Karpas-422 (cell line): ENCODE measurements at regions not wholly inside any gene's neighbourhood (a gene's known extent, or its start where the extent isn't known, plus 50 kb on each side); places are given as distances from the start of the nearest gene placed in this dataset.

Experiments used
- DNase-seq: peaks from one replicate; pipeline ENCODE4 v3.0.0-alpha.2; 2015
- H2AFZ ChIP-seq: fragments of 200-600 bp; sonication (generic); 2 replicates; pipeline ENCODE4 v1.6.1; 2014; ENCODE audit warnings: antibody characterized with exemption, low read length, mixed read lengths
- H3K27ac ChIP-seq: fragments of 200-600 bp; sonication (generic); 2 replicates; pipeline ENCODE4 v1.5.1; 2014; ENCODE audit warnings: mild to moderate bottlenecking, low read length, moderate library complexity
- H3K27me3 ChIP-seq: fragments of 200-600 bp; sonication (generic); 2 replicates; pipeline ENCODE4 v1.6.1; 2014; ENCODE audit warnings: low read length, mixed read lengths
- H3K36me3 ChIP-seq: fragments of 200-600 bp; sonication (generic); 2 replicates; pipeline ENCODE4 v1.6.1; 2014; ENCODE audit warnings: low read length, mixed read lengths; ENCODE audit not compliant: insufficient read depth
- H3K4me1 ChIP-seq: fragments of 200-600 bp; sonication (generic); 2 replicates; pipeline ENCODE4 v1.6.1; 2014; ENCODE audit warnings: mild to moderate bottlenecking, low read length, mixed read lengths
- H3K4me2 ChIP-seq: fragments of 200-600 bp; sonication (generic); 2 replicates; pipeline ENCODE4 v1.6.1; 2014; ENCODE audit warnings: low read length, low read depth, mild to moderate bottlenecking; ENCODE audit not compliant: poor library complexity, severe bottlenecking
- H3K4me3 ChIP-seq: fragments of 200-600 bp; sonication (generic); 2 replicates; pipeline ENCODE4 v1.5.1; 2014; ENCODE audit warnings: mild to moderate bottlenecking, antibody characterized with exemption, low read length, mixed read lengths
- H3K79me2 ChIP-seq: fragments of 200-600 bp; sonication (generic); 2 replicates; pipeline ENCODE4 v1.6.1; 2014; ENCODE audit warnings: mild to moderate bottlenecking, low read length, mixed read lengths
- H3K9ac ChIP-seq: fragments of 200-600 bp; sonication (generic); 2 replicates; pipeline ENCODE4 v1.6.0; 2014; ENCODE audit warnings: low read length
- H3K9me2 ChIP-seq: fragments of 200-600 bp; sonication (generic), shearing (Covaris generic); replicated peaks from 2 replicates; pipeline ENCODE4 v1.6.0; 2014; ENCODE audit warnings: mild to moderate bottlenecking, low read length, moderate library complexity; ENCODE audit not compliant: insufficient read depth
- H3K9me3 ChIP-seq: fragments of 300-700, 200-600 bp; sonication (generic); 2 replicates; pipeline ENCODE4 v1.6.1; 2014; ENCODE audit warnings: low read length, mixed read lengths
- H4K20me1 ChIP-seq: fragments of 200-600 bp; sonication (generic); 2 replicates; pipeline ENCODE4 v1.6.1; 2014; ENCODE audit warnings: mild to moderate bottlenecking, antibody characterized with exemption, low read length, low read depth; ENCODE audit not compliant: insufficient read depth

DNA sequence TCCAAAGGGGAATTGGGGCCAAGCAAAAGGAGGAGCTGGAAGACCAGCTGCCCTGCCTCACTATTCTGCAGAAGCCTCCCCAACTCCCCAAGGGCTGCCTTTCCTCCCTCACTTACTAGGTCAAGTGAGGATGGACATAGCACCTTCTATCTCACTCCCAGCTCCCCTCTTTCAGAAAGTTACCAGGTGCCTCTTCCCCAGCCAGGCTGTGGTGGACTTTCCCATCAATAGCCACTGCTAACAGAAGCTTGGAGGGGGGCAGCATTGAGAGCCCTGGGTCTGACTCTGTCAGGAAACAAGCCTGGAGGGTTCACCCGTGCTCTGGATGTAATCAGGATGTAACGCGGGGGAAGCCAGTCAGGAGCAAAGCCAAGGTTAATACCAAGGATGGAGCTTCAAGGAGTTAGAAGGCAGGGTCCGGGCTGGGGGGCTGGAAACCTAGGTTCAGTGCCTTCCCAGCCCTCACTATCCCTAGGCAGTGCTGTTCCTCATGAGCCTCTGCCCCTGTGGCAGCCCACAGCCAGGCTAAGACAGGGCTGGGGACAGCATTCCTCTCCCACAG lies 127.8 kb upstream of the NGF start:
- H3K9me2 ChIP-seq, result no peaks in the 10 kb centered on the region
- no peak overlapping the region for H3K27ac ChIP-seq
- no peaks in the 10 kb centered on the region for H3K4me1 ChIP-seq
- H3K79me2 ChIP-seq, result no peaks in the 10 kb centered on the region
- H2AFZ ChIP-seq, result no peak overlapping the region
- H3K36me3 ChIP-seq, result no peaks in the 10 kb centered on the region
- DNase-seq, result no peak
- H3K4me2 ChIP-seq, result no peak overlapping the region
- H3K9ac ChIP-seq, result no peak overlapping the region
- no peak overlapping the region for H3K4me3 ChIP-seq
- H3K27me3 ChIP-seq, result no peaks in the 10 kb centered on the region
- 0 out of 2 replicates have a peak, but pooled peaks cover 5% of the 10 kb centered on the region for H4K20me1 ChIP-seq
- H3K9me3 ChIP-seq, result no peaks in the 10 kb centered on the region

DNA sequence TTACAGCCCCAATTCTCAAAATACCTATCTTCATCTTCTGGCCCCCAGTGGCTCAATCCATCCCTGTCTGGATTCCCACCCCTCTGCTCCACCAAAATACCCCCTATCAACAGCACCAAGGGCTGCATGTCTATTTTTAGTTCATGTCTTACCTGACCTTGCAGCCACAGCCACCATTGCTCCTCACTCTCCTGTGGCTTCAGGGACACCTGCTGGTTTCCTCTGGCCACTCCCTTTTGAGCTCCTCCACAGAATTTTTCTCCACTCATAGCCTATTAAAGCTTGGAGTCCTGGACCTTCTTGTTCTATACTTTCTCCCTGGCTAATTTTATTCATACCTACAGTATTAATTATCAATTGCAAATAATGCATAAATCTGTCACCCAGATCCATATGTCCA lies 125.3 kb upstream of the NGF start:
- H3K27ac ChIP-seq, result no peak overlapping the region
- H3K36me3 ChIP-seq, result no peaks in the 10 kb centered on the region
- H3K9ac ChIP-seq, result no peak overlapping the region
- H3K9me3 ChIP-seq, result no peaks in the 10 kb centered on the region
- H3K79me2 ChIP-seq, result no peaks in the 10 kb centered on the region
- no peak overlapping the region for H2AFZ ChIP-seq
- no peak overlapping the region for H3K4me3 ChIP-seq
- no peaks in the 10 kb centered on the region for H4K20me1 ChIP-seq
- no peaks in the 10 kb centered on the region for H3K9me2 ChIP-seq
- H3K27me3 ChIP-seq, result no peaks in the 10 kb centered on the region; the same call in 1 of the 2 replicates
- no peaks in the 10 kb centered on the region for H3K4me1 ChIP-seq
- H3K4me2 ChIP-seq, result no peak overlapping the region
- DNase-seq, result no peak

DNA sequence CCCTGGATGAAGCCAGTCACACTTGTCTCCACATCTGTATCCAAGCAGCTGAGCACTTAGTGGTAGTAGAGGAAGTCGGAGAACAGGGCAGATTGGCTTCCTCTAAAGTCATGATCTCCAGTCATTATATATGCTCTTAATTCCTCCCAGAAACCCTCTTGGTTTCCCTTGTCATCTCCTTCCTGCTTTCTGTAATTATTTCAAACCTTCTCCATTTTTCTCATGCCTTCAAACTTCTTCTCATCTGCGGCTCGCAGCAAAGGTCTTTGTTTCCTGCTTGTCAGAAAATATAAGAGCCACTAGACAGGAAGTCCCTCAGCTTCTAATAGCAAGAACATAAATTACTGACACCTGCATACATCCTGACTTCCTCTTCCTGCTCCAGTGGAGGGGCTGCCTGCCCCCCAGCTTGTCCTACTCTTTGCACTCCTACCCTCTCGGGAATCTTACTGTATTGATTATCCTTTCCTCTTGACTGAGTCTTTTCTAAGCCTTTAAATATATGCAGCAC lies 124.6 kb upstream of the NGF start:
- H3K4me3 ChIP-seq, result no peak overlapping the region
- H3K27ac ChIP-seq, result no peak overlapping the region
- no peak overlapping the region for H3K4me2 ChIP-seq
- no peaks in the 10 kb centered on the region for H3K9me2 ChIP-seq
- no peak overlapping the region for H2AFZ ChIP-seq
- H3K4me1 ChIP-seq, result no peaks in the 10 kb centered on the region
- no peaks in the 10 kb centered on the region for H3K36me3 ChIP-seq
- no peaks in the 10 kb centered on the region for H3K9me3 ChIP-seq
- H3K79me2 ChIP-seq, result no peaks in the 10 kb centered on the region
- no peaks in the 10 kb centered on the region for H4K20me1 ChIP-seq
- no peak overlapping the region for H3K9ac ChIP-seq
- DNase-seq, result no peak
- H3K27me3 ChIP-seq, result no peaks in the 10 kb centered on the region; the same call in 1 of the 2 replicates

DNA sequence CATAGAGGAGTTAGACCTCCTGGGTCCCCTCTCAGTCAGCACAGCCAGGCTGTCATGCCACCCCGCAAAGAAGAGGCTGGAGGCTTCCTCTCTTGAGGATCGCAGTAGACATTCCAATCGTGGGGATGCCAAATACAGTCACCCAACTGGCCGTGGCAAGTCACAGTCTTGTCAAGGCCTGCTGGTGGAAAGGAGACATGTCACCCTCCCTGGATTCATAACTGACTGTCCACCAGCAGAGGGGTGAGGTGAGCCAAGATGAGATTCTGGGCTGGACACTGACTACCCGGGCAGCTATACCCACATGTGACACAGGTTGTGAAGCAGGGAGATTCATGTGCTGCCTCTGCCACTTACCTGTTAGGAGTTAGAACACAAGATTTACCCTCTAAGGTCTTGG lies 123.5 kb upstream of the NGF start:
- Histone ChIP-seq H3K4me1 (no peaks in the 10 kb centered on the region), H3K4me2 (no peak overlapping the region), H4K20me1 (no peaks in the 10 kb centered on the region), H3K27me3 (no peaks in the 10 kb centered on the region; the same call in 1 of the 2 replicates), H3K27ac (no peak overlapping the region), H3K9ac (no peak overlapping the region), H2AFZ (no peak overlapping the region), H3K36me3 (no peaks in the 10 kb centered on the region), H3K9me2 (no peaks in the 10 kb centered on the region), H3K4me3 (no peak overlapping the region), H3K9me3 (no peaks in the 10 kb centered on the region), H3K79me2 (no peaks in the 10 kb centered on the region)
- no peak for DNase-seq

DNA sequence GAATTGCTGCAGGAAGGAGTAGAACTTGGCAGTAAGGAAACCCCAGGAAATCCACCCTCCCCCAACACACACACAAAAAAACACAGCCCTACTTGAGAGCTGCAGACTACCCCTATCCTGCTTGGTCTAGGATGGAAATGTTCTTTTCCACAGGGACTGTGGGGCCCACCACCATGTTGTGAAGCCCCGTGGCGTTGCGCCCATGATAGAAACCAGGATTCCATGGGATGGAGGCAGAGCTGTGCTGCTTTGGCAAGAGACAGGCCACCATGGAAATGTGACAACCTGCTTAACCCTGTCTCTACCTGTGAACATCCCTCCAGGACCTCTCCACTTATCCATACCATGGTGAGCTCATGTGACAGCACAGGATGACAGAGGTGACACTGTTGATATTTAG lies 121.1 kb upstream of the NGF start:
- Histone ChIP-seq H3K79me2 (no peaks in the 10 kb centered on the region), H3K4me1 (no peaks in the 10 kb centered on the region), H3K4me2 (no peak overlapping the region), H3K4me3 (no peak overlapping the region), H3K36me3 (no peaks in the 10 kb centered on the region), H3K27me3 (no peaks in the 10 kb centered on the region; the same call in 1 of the 2 replicates), H2AFZ (no peak overlapping the region), H3K9me2 (no peaks in the 10 kb centered on the region), H4K20me1 (no peaks in the 10 kb centered on the region), H3K9ac (no peak overlapping the region), H3K9me3 (no peaks in the 10 kb centered on the region), H3K27ac (no peak overlapping the region)
- no peak for DNase-seq

DNA sequence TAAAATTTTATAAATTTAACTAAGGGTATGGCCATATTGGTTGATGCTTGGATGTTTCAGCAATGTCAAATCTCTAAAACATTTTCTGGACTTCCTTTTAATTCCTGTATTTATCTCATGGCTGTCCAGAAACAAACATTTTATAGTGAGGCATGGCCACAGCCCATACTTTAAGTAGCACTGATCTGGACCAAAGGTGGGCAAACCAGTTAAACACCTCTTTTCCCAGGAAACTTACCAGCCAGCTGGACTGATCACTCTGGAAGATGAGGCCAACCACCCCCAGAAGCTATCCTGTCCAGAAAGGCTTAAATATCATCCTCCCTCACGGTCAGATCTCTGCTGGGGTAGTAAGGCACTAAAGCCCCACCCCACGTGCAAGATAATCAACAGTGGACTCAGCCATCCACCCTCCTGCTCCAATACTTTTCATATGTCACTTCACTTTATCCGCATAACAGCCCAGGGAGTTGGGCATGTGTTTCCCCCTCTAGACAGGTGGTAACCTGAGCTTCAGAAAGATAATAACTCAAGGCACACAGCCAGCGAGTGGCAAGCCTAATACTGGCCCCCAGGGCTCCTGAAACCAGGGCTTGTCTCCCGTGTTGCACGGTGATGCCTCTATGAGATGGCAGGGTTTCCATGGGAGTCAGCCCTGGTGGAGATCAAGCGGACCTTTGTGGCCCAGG lies 120.5 kb upstream of the NGF start:
- Histone ChIP-seq H3K9ac (no peak overlapping the region), H3K27ac (no peak overlapping the region), H3K9me2 (no peaks in the 10 kb centered on the region), H3K4me1 (no peaks in the 10 kb centered on the region), H3K36me3 (no peaks in the 10 kb centered on the region), H3K79me2 (no peaks in the 10 kb centered on the region), H2AFZ (no peak overlapping the region), H3K4me3 (no peak overlapping the region), H4K20me1 (no peaks in the 10 kb centered on the region), H3K27me3 (no peaks in the 10 kb centered on the region; the same call in 1 of the 2 replicates), H3K9me3 (no peaks in the 10 kb centered on the region), H3K4me2 (no peak overlapping the region)
- DNase-seq, result no peak

DNA sequence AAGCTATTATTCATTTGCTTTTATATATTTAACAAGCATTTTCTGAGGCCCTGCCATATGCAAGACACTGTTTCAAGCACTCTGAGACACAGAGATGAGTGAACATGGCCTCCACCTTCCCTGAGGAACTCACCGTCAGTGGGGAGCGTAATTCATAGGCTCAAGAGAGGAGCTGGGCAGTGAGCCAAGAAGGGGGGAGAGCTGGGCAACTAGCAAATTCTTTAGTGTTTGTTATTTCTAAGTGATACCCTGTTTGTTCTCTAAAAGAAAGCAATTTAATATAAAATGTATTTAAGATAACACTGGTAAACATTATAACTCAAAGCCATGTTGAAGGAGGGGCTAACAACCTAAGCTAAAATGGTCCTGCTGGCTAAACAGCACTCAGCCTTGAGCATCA lies 119.2 kb upstream of the NGF start:
- Histone ChIP-seq H2AFZ (no peak overlapping the region), H3K4me3 (no peak overlapping the region), H3K9me3 (no peaks in the 10 kb centered on the region), H4K20me1 (no peaks in the 10 kb centered on the region), H3K4me1 (no peaks in the 10 kb centered on the region), H3K27ac (no peak overlapping the region), H3K9me2 (no peaks in the 10 kb centered on the region), H3K9ac (no peak overlapping the region), H3K27me3 (no peaks in the 10 kb centered on the region; the same call in 1 of the 2 replicates), H3K4me2 (no peak overlapping the region), H3K36me3 (no peaks in the 10 kb centered on the region), H3K79me2 (no peaks in the 10 kb centered on the region)
- no peak for DNase-seq

DNA sequence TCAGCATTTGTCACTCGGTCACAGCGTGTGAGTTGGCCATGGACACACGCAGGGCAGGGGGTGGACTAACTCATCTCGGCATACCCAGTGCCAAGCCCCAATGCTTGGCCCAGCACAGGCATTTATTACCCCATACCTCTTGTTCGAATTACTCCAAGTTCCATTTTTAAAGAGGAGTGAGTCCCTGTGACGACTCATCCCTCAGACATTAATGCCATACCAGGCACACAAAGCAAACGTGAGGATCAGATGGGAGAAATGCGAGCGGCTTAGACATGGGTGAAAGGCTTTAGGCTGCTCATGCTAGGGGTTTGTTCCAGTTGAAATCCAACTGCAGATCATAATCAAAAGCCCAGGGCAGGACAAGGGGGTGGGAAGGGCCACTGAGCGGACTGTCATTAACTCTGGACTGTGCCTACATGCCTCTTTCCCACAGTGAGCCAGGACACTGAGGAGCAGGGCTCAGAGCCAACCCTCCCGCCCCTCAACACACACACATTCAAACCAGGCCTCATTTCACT lies 118.5 kb upstream of the NGF start:
- DNase-seq, result no peak
- H3K27ac ChIP-seq, result no peak overlapping the region
- H3K4me3 ChIP-seq, result no peak overlapping the region
- H3K4me2 ChIP-seq, result no peak overlapping the region
- H3K9me3 ChIP-seq, result no peaks in the 10 kb centered on the region
- no peaks in the 10 kb centered on the region; the same call in 1 of the 2 replicates for H3K27me3 ChIP-seq
- H4K20me1 ChIP-seq, result no peaks in the 10 kb centered on the region
- no peaks in the 10 kb centered on the region for H3K9me2 ChIP-seq
- no peaks in the 10 kb centered on the region for H3K79me2 ChIP-seq
- H3K9ac ChIP-seq, result no peak overlapping the region
- H2AFZ ChIP-seq, result no peak overlapping the region
- H3K4me1 ChIP-seq, result no peaks in the 10 kb centered on the region
- no peaks in the 10 kb centered on the region for H3K36me3 ChIP-seq
